GM13976 (cell line): ENCODE measurements at regions not wholly inside any gene's neighbourhood (a gene's known extent, or its start where the extent isn't known, plus 50 kb on each side); places are given as distances from the start of the nearest gene placed in this dataset.

ENCODE experiments used
- DNase-seq: peaks from one replicate; pipeline ENCODE4 v3.0.0; 2012; ENCODE audit warnings: low spot score
- in situ Hi-C: fragments of 300-500 bp; cut with MboI; formaldehyde crosslinking; loops from one replicate; pipeline ENCODE4 v1.12.0; 2022; ENCODE audit warnings: low sequenced_read_pairs, mixed read lengths, inconsistent platforms; ENCODE audit not compliant: unreplicated experiment
- TF ChIP-seq, protein P1 (sequence below): IDR thresholded peaks from 2 replicates; pipeline ENCODE4 v1.5.1; 2012; ENCODE audit warnings: borderline replicate concordance, mild to moderate bottlenecking; ENCODE audit not compliant: insufficient read depth; ENCODE audit errors: extremely low read depth, missing control alignments, control extremely low read depth

DNA sequence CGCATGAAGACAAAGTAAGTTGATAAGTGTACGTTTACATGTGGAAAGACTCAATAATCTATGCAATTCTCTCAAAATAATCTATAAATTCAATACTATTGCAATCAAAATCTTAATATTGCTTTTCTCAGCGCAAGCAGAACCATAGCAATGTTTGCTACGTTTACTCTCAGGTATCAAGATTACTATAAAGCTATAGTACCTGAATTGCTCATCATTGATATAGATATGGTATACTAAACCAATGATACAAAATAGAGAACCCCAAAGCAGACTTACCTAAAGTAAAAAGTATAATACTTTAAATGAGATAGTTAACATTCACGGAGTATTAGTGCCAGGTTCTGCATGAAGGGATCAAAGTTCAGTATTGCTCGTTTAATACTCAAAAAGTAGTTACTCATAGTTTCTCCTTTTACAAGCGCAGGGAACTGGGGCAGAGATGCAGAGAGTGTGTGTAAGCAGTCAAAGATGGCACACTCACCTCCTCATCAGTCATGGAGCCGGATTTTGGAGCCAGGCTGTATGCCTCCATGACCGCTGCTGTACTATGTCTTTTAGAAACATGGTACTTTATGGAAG is 391.0 kb upstream of the ID2 start:
- DNase-seq: no peak
- TF ChIP-seq, protein P1, sequence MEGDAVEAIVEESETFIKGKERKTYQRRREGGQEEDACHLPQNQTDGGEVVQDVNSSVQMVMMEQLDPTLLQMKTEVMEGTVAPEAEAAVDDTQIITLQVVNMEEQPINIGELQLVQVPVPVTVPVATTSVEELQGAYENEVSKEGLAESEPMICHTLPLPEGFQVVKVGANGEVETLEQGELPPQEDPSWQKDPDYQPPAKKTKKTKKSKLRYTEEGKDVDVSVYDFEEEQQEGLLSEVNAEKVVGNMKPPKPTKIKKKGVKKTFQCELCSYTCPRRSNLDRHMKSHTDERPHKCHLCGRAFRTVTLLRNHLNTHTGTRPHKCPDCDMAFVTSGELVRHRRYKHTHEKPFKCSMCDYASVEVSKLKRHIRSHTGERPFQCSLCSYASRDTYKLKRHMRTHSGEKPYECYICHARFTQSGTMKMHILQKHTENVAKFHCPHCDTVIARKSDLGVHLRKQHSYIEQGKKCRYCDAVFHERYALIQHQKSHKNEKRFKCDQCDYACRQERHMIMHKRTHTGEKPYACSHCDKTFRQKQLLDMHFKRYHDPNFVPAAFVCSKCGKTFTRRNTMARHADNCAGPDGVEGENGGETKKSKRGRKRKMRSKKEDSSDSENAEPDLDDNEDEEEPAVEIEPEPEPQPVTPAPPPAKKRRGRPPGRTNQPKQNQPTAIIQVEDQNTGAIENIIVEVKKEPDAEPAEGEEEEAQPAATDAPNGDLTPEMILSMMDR: no peak
- in situ Hi-C loops: no loop called here

DNA sequence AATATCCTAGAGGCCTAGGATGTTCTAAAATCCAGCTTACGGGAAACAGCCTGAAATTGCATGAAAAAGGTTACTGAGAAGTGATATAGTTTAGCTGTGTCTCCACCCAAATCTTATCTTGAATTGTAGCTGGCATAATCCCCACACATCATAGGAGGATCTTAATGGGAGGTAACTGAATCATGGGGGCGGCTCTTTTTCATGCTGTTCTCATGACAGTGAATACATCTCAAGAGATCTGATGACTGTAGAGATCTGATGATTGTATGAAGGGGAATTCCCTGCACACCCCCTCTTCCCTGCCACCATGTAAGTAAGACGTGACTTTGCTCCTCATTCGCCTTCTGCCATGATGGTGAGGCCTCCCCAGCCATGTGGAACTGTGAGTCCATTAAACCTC is 385.6 kb upstream of the ID2 start:
- DNase-seq: no peak
- TF ChIP-seq, protein P1: no peak
- in situ Hi-C loops: no loop called here

DNA sequence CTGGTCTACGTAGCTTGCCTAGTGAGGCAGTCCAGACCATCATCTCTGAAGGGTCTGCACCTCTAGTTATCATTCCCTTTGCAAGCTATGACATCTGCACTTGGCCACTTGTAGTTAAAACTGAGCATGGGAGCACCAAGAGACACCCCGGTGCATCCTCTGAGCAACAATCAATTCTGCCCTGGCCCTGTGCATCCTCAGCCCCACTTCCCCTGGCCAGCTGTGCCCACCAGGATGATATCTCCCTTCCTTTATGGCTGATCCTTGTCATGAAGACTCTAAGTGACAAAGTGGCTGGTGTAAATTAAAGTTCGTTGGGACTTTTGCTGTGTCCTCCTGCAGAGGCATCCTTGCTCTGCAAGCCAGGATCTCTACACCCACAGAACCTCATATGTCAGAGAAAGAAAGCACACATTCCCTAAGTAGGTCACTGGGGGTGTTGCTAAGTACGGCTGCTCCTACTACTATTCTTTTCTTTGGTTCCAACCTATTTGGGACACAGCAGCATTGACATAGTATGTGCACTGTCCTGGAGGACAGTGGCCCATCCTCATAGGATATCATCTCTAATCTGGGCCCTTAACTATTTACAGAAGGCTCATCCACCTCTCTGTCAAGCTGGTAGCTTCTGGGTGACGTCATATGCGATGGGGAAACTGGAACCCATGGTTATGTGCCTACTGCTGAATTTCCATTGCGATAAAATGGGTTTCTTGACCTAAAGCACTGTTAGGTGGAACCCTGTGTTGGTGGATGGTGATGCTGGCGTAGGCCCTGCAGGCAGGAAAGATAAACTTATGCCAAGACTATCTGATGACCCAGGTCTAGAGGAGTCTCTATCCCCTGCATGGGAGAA is 384.3 kb upstream of the ID2 start:
- in situ Hi-C loops: no loop called here
- DNase-seq: no peak
- TF ChIP-seq, protein P1: no peak

DNA sequence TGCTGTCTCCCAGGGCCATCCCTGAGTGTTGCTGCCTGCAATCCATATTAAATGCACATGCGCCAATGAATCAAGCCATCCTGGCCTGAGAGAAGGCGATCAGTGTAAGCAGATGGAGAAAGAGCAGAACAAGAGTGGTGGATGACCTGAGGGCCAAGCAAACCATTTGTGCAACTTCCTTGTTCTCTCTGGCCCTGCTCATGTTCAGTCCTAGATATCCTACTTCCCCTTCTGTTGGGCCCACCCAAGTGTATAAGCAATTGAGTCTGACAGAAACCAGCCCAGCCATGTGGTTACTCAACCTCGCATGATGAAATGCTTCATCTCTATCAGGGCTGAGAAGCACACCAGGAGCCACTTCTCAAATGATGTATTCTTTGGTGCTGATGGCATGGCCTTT is 383.1 kb upstream of the ID2 start:
- TF ChIP-seq, protein P1: no peak
- in situ Hi-C loops: no loop called here
- DNase-seq: no peak

DNA sequence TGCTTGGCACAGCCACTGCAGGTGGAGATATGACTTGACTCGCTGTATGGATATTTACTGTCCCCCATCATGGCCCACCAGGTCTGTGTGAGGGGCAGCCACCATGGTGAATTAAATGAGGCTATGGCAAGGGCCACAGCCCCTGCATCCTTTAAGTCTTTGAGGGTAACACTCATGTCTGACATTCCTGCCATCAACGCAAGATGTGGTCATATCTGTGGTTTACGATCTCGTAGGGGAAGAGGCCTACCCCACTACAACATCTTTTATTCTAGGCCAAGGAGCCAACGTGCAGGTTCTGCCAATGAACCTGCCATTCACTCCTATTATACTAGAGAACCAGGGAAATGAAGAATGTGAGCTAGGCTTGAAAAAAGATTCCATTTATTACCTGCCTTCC is 381.6 kb upstream of the ID2 start:
- no peak for DNase-seq
- TF ChIP-seq, protein P1: no peak
- in situ Hi-C loops: no loop called here

DNA sequence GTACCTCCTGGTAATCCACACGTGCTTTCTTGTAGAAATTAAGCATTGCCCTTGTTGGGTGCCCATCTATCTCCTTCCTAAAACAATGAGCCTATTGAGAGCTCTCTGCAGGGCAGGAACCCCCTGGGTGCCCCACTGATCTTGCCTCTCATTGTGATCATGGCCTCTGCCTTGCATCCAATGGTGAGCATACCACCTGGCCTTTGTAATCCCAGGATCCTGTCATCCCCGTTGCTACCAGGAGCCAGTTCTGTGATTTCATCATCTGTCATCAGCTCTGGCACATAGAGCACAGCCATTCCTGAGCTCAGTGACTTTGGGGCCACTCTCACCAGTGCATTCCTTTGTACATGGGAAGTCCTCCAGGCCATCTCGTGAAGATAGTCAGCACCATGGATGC is 381.0 kb upstream of the ID2 start:
- DNase-seq: no peak
- TF ChIP-seq, protein P1: no peak
- in situ Hi-C loops: no loop called here

DNA sequence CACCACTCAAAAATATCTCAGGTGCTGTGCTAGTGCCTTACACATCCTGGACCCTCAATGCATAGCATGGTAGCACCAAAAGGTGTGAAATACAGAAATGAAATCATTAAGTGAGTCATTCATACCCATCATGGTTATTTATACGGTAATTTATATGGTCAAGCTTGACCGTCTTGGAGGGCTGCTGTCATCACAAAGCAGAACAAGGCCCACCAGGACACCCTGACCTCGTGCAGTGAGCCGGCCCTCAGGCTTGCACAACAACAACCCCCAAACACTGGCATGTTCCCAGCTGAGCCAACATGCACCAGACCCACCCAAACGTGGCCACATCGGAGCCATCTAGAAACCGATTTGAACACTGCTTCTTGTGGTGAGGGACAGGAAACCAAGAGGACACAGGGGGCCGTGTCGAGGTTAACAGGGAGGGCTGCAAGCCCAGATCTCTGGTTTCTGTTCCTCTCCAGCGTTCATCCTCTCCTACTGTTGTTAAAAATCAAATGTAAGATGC is 378.5 kb upstream of the ID2 start:
- in situ Hi-C loops: no loop called here
- peak; percentile 73 for DNase-seq
- TF ChIP-seq, protein P1: no peak
